Stimulated activated CD4-positive, alpha-beta T cell treated with anti-CD3 and anti-CD28 coated beads, Interleukin-4, amount 100 ng/mL, for 24 hours (primary cell): ENCODE measurements at regions not wholly inside any gene's neighbourhood (a gene's known extent, or its start where the extent isn't known, plus 50 kb on each side); places are given as distances from the start of the nearest gene placed in this dataset.
"Not testable (repeated sequence)": the region's sequence is repeated elsewhere in the genome, so short reads cannot be mapped to it uniquely, and the experiment has no call there.

Experiments used
- DNase-seq: peaks from one replicate; pipeline ENCODE4 v3.0.0-alpha.2; 2020

GRCh38 chr15:25624504-25625177 lies 185.8 kb upstream of the UBE3A start:
- no peak for DNase-seq

GRCh38 chr15:25623708-25624107 lies 184.9 kb upstream of the UBE3A start:
- no peak for DNase-seq

GRCh38 chr15:25620466-25620865 lies 181.6 kb upstream of the UBE3A start:
- no peak for DNase-seq

- DNase-seq: no peak
Observed at GRCh38 chr15:25619761-25620160, 180.9 kb upstream of the UBE3A start.

- DNase-seq: no peak
Observed at GRCh38 chr15:25619076-25619475, 180.3 kb upstream of the UBE3A start.

- DNase-seq: no peak
Observed at GRCh38 chr15:25618161-25618560, 179.3 kb upstream of the UBE3A start.

GRCh38 chr15:25616471-25616870 lies 177.6 kb upstream of the UBE3A start:
- no peak for DNase-seq

- DNase-seq: no peak
Observed at GRCh38 chr15:25613134-25613533, 174.3 kb upstream of the UBE3A start.

GRCh38 chr15:25611603-25612002 lies 172.8 kb upstream of the UBE3A start:
- no peak for DNase-seq

- DNase-seq: no peak
Observed at GRCh38 chr15:25609371-25609770, 170.5 kb upstream of the UBE3A start.

GRCh38 chr15:25608926-25609325 lies 170.1 kb upstream of the UBE3A start:
- DNase-seq: no peak

GRCh38 chr15:25605151-25605550 lies 166.3 kb upstream of the UBE3A start:
- no peak for DNase-seq

- no peak for DNase-seq
Observed at GRCh38 chr15:25600751-25601150, 161.9 kb upstream of the UBE3A start.

GRCh38 chr15:25597571-25597970 lies 158.7 kb upstream of the UBE3A start:
- DNase-seq: no peak

- no peak for DNase-seq
Observed at GRCh38 chr15:25596644-25597562, 158.1 kb upstream of the UBE3A start.

- DNase-seq: no peak
Observed at GRCh38 chr15:25587616-25588340, 149.0 kb upstream of the UBE3A start.

GRCh38 chr15:25582886-25583285 lies 144.1 kb upstream of the UBE3A start:
- DNase-seq: no peak

- no peak for DNase-seq
Observed at GRCh38 chr15:25579127-25579526, 140.3 kb upstream of the UBE3A start.

GRCh38 chr15:25572191-25572590 lies 133.4 kb upstream of the UBE3A start:
- DNase-seq: no peak

- no peak for DNase-seq
Observed at GRCh38 chr15:25568751-25569150, 129.9 kb upstream of the UBE3A start.

- DNase-seq: not testable (repeated sequence)
Observed at GRCh38 chr15:25566545-25566944, 127.7 kb upstream of the UBE3A start.

- DNase-seq: no peak
Observed at GRCh38 chr15:25565470-25566264, 126.8 kb upstream of the UBE3A start.

GRCh38 chr15:25563596-25563995 lies 124.8 kb upstream of the UBE3A start:
- no peak for DNase-seq
